HEK293 (cell line): ENCODE measurements at regions not wholly inside any gene's neighbourhood (a gene's known extent, or its start where the extent isn't known, plus 50 kb on each side); places are given as distances from the start of the nearest gene placed in this dataset.

Source experiments
- BCL11B ChIP-seq: fragments of 450-650 bp; formaldehyde crosslinking; IDR thresholded peaks from 2 replicates; pipeline ENCODE4 v1.5.1; 2016; ENCODE audit warnings: low read depth, missing biosample characterization, missing genetic modification characterization
- FEZF1 ChIP-seq: fragments of 450-650 bp; formaldehyde crosslinking; IDR thresholded peaks from 2 replicates; pipeline ENCODE4 v1.5.1; 2016; ENCODE audit warnings: missing biosample characterization, missing genetic modification characterization
- GFI1B ChIP-seq: fragments of 450-650 bp; formaldehyde crosslinking; IDR thresholded peaks from 2 replicates; pipeline ENCODE4 v1.5.1; 2016; ENCODE audit warnings: missing biosample characterization, missing genetic modification characterization
- GLI2 ChIP-seq: fragments of 450-650 bp; formaldehyde crosslinking; IDR thresholded peaks from 2 replicates; pipeline ENCODE4; 2017; ENCODE audit warnings: missing biosample characterization, missing genetic modification characterization, low read depth, borderline replicate concordance
- GLIS1 ChIP-seq: fragments of 450-650 bp; formaldehyde crosslinking; IDR thresholded peaks from 2 replicates; pipeline ENCODE4 v1.5.1; 2016; ENCODE audit warnings: missing biosample characterization, missing genetic modification characterization
- HOXD13 ChIP-seq: sonication (generic); formaldehyde crosslinking; IDR thresholded peaks from 2 replicates; pipeline ENCODE4 v1.8.0; 2022; ENCODE audit warnings: missing genetic modification reagents, borderline replicate concordance
- IKZF3 ChIP-seq: fragments of 450-650 bp; IDR thresholded peaks from 2 replicates; pipeline ENCODE4 v1.5.0; 2018; ENCODE audit warnings: missing biosample characterization, mild to moderate bottlenecking, missing genetic modification characterization, moderate library complexity
- KLF1 ChIP-seq: fragments of 450-650 bp; formaldehyde crosslinking; IDR thresholded peaks from 2 replicates; pipeline ENCODE4 v1.5.1; 2016; ENCODE audit warnings: missing biosample characterization, missing genetic modification characterization
- MYNN ChIP-seq: fragments of 450-650 bp; formaldehyde crosslinking; IDR thresholded peaks from 2 replicates; pipeline ENCODE4 v1.5.1; 2016; ENCODE audit warnings: missing biosample characterization, missing genetic modification characterization, borderline replicate concordance
- OSR2 ChIP-seq: fragments of 450-650 bp; formaldehyde crosslinking; IDR thresholded peaks from 2 replicates; pipeline ENCODE4 v1.5.1; 2016; ENCODE audit warnings: missing biosample characterization, missing genetic modification characterization
- OVOL3 ChIP-seq: fragments of 450-650 bp; formaldehyde crosslinking; IDR thresholded peaks from 2 replicates; pipeline ENCODE4 v1.5.1; 2016; ENCODE audit warnings: missing biosample characterization, missing genetic modification characterization
- RBAK ChIP-seq: fragments of 450-650 bp; formaldehyde crosslinking; IDR thresholded peaks from 2 replicates; pipeline ENCODE4 v1.5.1; 2016; ENCODE audit warnings: missing biosample characterization, missing genetic modification characterization
- SP7 ChIP-seq: fragments of 450-650 bp; formaldehyde crosslinking; IDR thresholded peaks from 2 replicates; pipeline ENCODE4 v1.5.1; 2016; ENCODE audit warnings: missing biosample characterization, missing genetic modification characterization
- TRIM28 ChIP-seq: IDR thresholded peaks from 2 replicates; pipeline ENCODE4 v1.6.1; 2011; ENCODE audit warnings: low read length, control low read depth, borderline replicate concordance
- YY1 ChIP-seq: fragments of 450-650 bp; formaldehyde crosslinking; IDR thresholded peaks from 2 replicates; pipeline ENCODE4 v1.5.1; 2018; ENCODE audit warnings: missing biosample characterization, missing genetic modification characterization
- YY2 ChIP-seq: fragments of 450-650 bp; formaldehyde crosslinking; IDR thresholded peaks from 2 replicates; pipeline ENCODE4 v1.5.1; 2016; ENCODE audit warnings: missing biosample characterization, missing genetic modification characterization
- ZBTB1 ChIP-seq: fragments of 450-650 bp; formaldehyde crosslinking; IDR thresholded peaks from 2 replicates; pipeline ENCODE4 v1.5.1; 2016; ENCODE audit warnings: missing biosample characterization, missing genetic modification characterization
- ZBTB20 ChIP-seq: fragments of 450-650 bp; formaldehyde crosslinking; IDR thresholded peaks from 2 replicates; pipeline ENCODE4 v1.5.1; 2016; ENCODE audit warnings: missing biosample characterization, missing genetic modification characterization
- ZBTB8A ChIP-seq: fragments of 450-650 bp; formaldehyde crosslinking; IDR thresholded peaks from 2 replicates; pipeline ENCODE4 v1.5.1; 2016; ENCODE audit warnings: missing biosample characterization, missing genetic modification characterization
- ZEB2 ChIP-seq: fragments of 450-650 bp; formaldehyde crosslinking; IDR thresholded peaks from 2 replicates; pipeline ENCODE4 v1.5.1; 2016; ENCODE audit warnings: missing biosample characterization, missing genetic modification characterization
- ZNF10 ChIP-seq: fragments of 450-650 bp; formaldehyde crosslinking; IDR thresholded peaks from 2 replicates; pipeline ENCODE4 v1.5.1; 2017; ENCODE audit warnings: missing biosample characterization, missing genetic modification characterization
- ZNF112 ChIP-seq: fragments of 450-650 bp; formaldehyde crosslinking; IDR thresholded peaks from 2 replicates; pipeline ENCODE4 v1.5.0; 2017; ENCODE audit warnings: missing biosample characterization, missing genetic modification characterization
- ZNF133 ChIP-seq: fragments of 450-650 bp; formaldehyde crosslinking; IDR thresholded peaks from 2 replicates; pipeline ENCODE4 v1.5.1; 2016; ENCODE audit warnings: missing biosample characterization, missing genetic modification characterization
- ZNF157 ChIP-seq: fragments of 450-650 bp; formaldehyde crosslinking; IDR thresholded peaks from 2 replicates; pipeline ENCODE4 v1.5.1; 2016; ENCODE audit warnings: missing biosample characterization, missing genetic modification characterization
- ZNF19 ChIP-seq: fragments of 450-650 bp; formaldehyde crosslinking; IDR thresholded peaks from 2 replicates; pipeline ENCODE4; 2016; ENCODE audit warnings: missing biosample characterization, missing genetic modification characterization, low read depth
- ZNF202 ChIP-seq: fragments of 450-650 bp; formaldehyde crosslinking; IDR thresholded peaks from 2 replicates; pipeline ENCODE4 v1.5.1; 2016; ENCODE audit warnings: missing biosample characterization, missing genetic modification characterization, borderline replicate concordance
- ZNF239 ChIP-seq: fragments of 450-650 bp; formaldehyde crosslinking; IDR thresholded peaks from 2 replicates; pipeline ENCODE4 v1.5.1; 2016; ENCODE audit warnings: missing biosample characterization, missing genetic modification characterization
- ZNF24 ChIP-seq: fragments of 450-650 bp; formaldehyde crosslinking; IDR thresholded peaks from 2 replicates; pipeline ENCODE4 v1.5.1; 2016; ENCODE audit warnings: missing biosample characterization, missing genetic modification characterization
- ZNF311 ChIP-seq: fragments of 450-650 bp; formaldehyde crosslinking; IDR thresholded peaks from 2 replicates; pipeline ENCODE4 v1.5.1; 2017; ENCODE audit warnings: missing biosample characterization, missing genetic modification characterization, borderline replicate concordance
- ZNF335 ChIP-seq: fragments of 450-650 bp; formaldehyde crosslinking; conservative IDR thresholded peaks from 2 replicates; pipeline ENCODE4 v1.5.1; 2016; ENCODE audit warnings: missing biosample characterization, missing genetic modification characterization
- ZNF341 ChIP-seq: fragments of 450-650 bp; formaldehyde crosslinking; IDR thresholded peaks from 2 replicates; pipeline ENCODE4; 2016; ENCODE audit warnings: low read depth, missing biosample characterization, missing genetic modification characterization
- ZNF366 ChIP-seq: fragments of 450-650 bp; formaldehyde crosslinking; conservative IDR thresholded peaks from 2 replicates; pipeline ENCODE4 v1.5.1; 2016; ENCODE audit warnings: missing biosample characterization, missing genetic modification characterization
- ZNF37A ChIP-seq: fragments of 450-650 bp; IDR thresholded peaks from 2 replicates; pipeline ENCODE4 v1.5.1; 2018; ENCODE audit warnings: missing biosample characterization, missing genetic modification characterization
- ZNF423 ChIP-seq: fragments of 450-650 bp; formaldehyde crosslinking; IDR thresholded peaks from 2 replicates; pipeline ENCODE4 v1.5.1; 2016; ENCODE audit warnings: missing biosample characterization, missing genetic modification characterization
- ZNF561 ChIP-seq: fragments of 450-650 bp; IDR thresholded peaks from 2 replicates; pipeline ENCODE4 v1.5.1; 2018; ENCODE audit warnings: missing biosample characterization, missing genetic modification characterization, borderline replicate concordance
- ZNF600 ChIP-seq: fragments of 450-650 bp; formaldehyde crosslinking; IDR thresholded peaks from 2 replicates; pipeline ENCODE4 v1.5.1; 2016; ENCODE audit warnings: missing biosample characterization, missing genetic modification characterization
- ZNF654 ChIP-seq: fragments of 450-650 bp; formaldehyde crosslinking; IDR thresholded peaks from 2 replicates; pipeline ENCODE4 v1.5.1; 2016; ENCODE audit warnings: low read depth, missing biosample characterization, missing genetic modification characterization
- ZNF664 ChIP-seq: fragments of 450-650 bp; formaldehyde crosslinking; IDR thresholded peaks from 2 replicates; pipeline ENCODE4 v1.5.1; 2016; ENCODE audit warnings: missing biosample characterization, missing genetic modification characterization
- ZNF677 ChIP-seq: fragments of 450-650 bp; IDR thresholded peaks from 2 replicates; pipeline ENCODE4 v1.5.0; 2018; ENCODE audit warnings: missing biosample characterization, mild to moderate bottlenecking, missing genetic modification characterization, moderate library complexity
- ZNF843 ChIP-seq: fragments of 450-650 bp; formaldehyde crosslinking; IDR thresholded peaks from 2 replicates; pipeline ENCODE4 v1.5.1; 2016; ENCODE audit warnings: missing biosample characterization, missing genetic modification characterization
- ZSCAN4 ChIP-seq: fragments of 450-650 bp; formaldehyde crosslinking; IDR thresholded peaks from 2 replicates; pipeline ENCODE4 v1.5.1; 2017; ENCODE audit warnings: missing biosample characterization, missing genetic modification characterization
- TF ChIP-seq, protein P1 (sequence below): fragments of 450-650 bp; formaldehyde crosslinking; IDR thresholded peaks from 2 replicates; pipeline ENCODE4 v1.5.1; 2016; ENCODE audit warnings: missing biosample characterization, missing genetic modification characterization, low read depth

- TF ChIP-seq BCL11B (tag by site-specific recombination) (no peak), ZNF654 (tag by site-specific recombination) (0 out of 2 replicates have a peak, but pooled peaks have one; percentile 1), OSR2 (peak; percentile 99), ZEB2 (peak; percentile 89), ZNF37A (tag by site-specific recombination) (0 out of 2 replicates have a peak, but pooled peaks have one; percentile 10), OVOL3 (tag by site-specific recombination) (peak; percentile 70), ZBTB20 (tag by site-specific recombination) (0 out of 2 replicates have a peak, but pooled peaks have one; percentile 30), ZNF843 (tag by site-specific recombination) (peak; percentile 81), ZNF600 (tag by site-specific recombination) (peak; percentile 74), ZSCAN4 (tag by site-specific recombination) (no peak), MYNN (tag by site-specific recombination) (no peak), ZNF19 (tag by site-specific recombination) (no peak), HOXD13 (CRISPR knock-in tag) (no peak), ZNF335 (peak; percentile 36; the same call in 1 of the 2 replicates), ZBTB1 (tag by site-specific recombination) (0 out of 2 replicates have a peak, but pooled peaks have one; percentile 15), IKZF3 (tag by site-specific recombination) (peak; percentile 11; the same call in 1 of the 2 replicates), YY1 (tag by site-specific recombination) (no peak), TRIM28 (peak; percentile 90), ZNF112 (tag by site-specific recombination) (no peak), YY2 (tag by site-specific recombination) (no peak), RBAK (no peak), ZNF202 (tag by site-specific recombination) (no peak), ZBTB8A (tag by site-specific recombination) (0 out of 2 replicates have a peak, but pooled peaks have one; percentile 28), FEZF1 (tag by site-specific recombination) (peak; percentile 86), ZNF677 (tag by site-specific recombination) (no peak), GFI1B (tag by site-specific recombination) (peak; percentile 75), SP7 (peak; percentile 81), ZNF341 (tag by site-specific recombination) (peak; percentile 13; the same call in 1 of the 2 replicates), ZNF561 (peak; percentile 98), ZNF10 (tag by site-specific recombination) (peak; percentile 81), GLI2 (peak; percentile 59; the same call in 1 of the 2 replicates), GLIS1 (tag by site-specific recombination) (peak; percentile 73), ZNF366 (tag by site-specific recombination) (peak; percentile 42; the same call in 1 of the 2 replicates), ZNF157 (tag by site-specific recombination) (no peak), ZNF239 (tag by site-specific recombination) (peak; percentile 80; the same call in 1 of the 2 replicates), ZNF423 (tag by site-specific recombination) (no peak), KLF1 (tag by site-specific recombination) (peak; percentile 65), ZNF24 (tag by site-specific recombination) (no peak), ZNF311 (tag by site-specific recombination) (no peak), ZNF133 (tag by site-specific recombination) (no peak), ZNF664 (tag by site-specific recombination) (peak; percentile 33; the same call in 1 of the 2 replicates)
- TF ChIP-seq, protein P1, sequence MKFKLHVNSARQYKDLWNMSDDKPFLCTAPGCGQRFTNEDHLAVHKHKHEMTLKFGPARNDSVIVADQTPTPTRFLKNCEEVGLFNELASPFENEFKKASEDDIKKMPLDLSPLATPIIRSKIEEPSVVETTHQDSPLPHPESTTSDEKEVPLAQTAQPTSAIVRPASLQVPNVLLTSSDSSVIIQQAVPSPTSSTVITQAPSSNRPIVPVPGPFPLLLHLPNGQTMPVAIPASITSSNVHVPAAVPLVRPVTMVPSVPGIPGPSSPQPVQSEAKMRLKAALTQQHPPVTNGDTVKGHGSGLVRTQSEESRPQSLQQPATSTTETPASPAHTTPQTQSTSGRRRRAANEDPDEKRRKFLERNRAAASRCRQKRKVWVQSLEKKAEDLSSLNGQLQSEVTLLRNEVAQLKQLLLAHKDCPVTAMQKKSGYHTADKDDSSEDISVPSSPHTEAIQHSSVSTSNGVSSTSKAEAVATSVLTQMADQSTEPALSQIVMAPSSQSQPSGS: peak; percentile 4; the same call in 1 of the 2 replicates
These were observed 120.3 kb upstream of the SOX5 start (continued) for GRCh38 chr12:24069532-24070395.
